OCI-LY7 (cell line): ENCODE measurements at regions not wholly inside any gene's neighbourhood (a gene's known extent, or its start where the extent isn't known, plus 50 kb on each side); places are given as distances from the start of the nearest gene placed in this dataset.

Source experiments
- EZH2phosphoT487 ChIP-seq: fragments of 200-600 bp; sonication (generic); IDR thresholded peaks from 2 replicates; pipeline ENCODE4 v1.6.1; 2018; ENCODE audit warnings: low read depth, borderline replicate concordance, mild to moderate bottlenecking, mixed run types, antibody characterized with exemption, low read length, moderate library complexity, mixed read lengths
- TF ChIP-seq, protein P1 (sequence below): fragments of 200-600 bp; sonication (generic); conservative IDR thresholded peaks from 2 replicates; pipeline ENCODE4 v1.5.1; 2014; ENCODE audit warnings: mild to moderate bottlenecking, antibody characterized with exemption, low read length, moderate library complexity, mixed read lengths

DNA sequence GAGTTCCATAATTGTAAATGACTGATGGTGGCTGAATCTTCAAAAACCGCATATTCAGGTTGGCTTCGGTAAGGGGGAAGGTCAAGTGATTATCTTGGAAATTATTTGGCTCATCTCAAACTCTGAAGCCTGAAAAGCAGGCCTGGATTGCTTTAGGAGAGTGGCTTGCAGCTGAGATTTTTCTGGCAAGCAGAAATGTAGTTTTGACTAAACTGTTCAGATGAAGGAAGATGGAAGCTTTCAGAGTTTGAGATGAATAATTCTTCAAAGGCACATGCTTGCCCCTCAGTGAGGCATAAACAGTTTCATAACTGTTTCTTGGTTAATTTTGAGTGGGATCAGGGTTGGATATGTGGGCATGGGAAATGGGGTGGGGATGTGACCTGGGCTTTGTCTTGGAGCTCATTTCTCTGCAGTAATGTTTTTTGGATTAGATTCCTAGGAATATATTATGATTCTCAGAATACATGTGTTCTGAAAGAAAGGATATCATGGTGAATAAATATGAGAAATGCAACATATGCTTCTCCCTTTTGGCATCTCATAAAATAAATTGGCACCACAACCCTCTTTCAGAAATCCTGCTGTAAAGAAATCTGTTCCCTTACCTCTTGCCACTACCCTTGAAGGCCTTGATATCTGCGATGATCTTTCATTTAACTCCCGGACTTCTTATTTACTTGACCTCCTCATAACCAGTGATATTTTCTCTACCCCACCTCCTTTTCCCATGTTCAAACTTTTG is 469.2 kb downstream of the ADRA2A start:
- TF ChIP-seq, protein P1, sequence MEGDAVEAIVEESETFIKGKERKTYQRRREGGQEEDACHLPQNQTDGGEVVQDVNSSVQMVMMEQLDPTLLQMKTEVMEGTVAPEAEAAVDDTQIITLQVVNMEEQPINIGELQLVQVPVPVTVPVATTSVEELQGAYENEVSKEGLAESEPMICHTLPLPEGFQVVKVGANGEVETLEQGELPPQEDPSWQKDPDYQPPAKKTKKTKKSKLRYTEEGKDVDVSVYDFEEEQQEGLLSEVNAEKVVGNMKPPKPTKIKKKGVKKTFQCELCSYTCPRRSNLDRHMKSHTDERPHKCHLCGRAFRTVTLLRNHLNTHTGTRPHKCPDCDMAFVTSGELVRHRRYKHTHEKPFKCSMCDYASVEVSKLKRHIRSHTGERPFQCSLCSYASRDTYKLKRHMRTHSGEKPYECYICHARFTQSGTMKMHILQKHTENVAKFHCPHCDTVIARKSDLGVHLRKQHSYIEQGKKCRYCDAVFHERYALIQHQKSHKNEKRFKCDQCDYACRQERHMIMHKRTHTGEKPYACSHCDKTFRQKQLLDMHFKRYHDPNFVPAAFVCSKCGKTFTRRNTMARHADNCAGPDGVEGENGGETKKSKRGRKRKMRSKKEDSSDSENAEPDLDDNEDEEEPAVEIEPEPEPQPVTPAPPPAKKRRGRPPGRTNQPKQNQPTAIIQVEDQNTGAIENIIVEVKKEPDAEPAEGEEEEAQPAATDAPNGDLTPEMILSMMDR = no peak
- no peak for TF ChIP-seq EZH2phosphoT487
